Activated gamma-delta T cell treated with anti-CD3 and anti-CD28 coated beads, Interleukin-2, amount 50 U/mL, for 16 hours (primary cell): ENCODE measurements at regions not wholly inside any gene's neighbourhood (a gene's known extent, or its start where the extent isn't known, plus 50 kb on each side); places are given as distances from the start of the nearest gene placed in this dataset.

ENCODE experiments used
- DNase-seq: peaks from one replicate; pipeline ENCODE4 v3.0.0-alpha.2; 2020; ENCODE audit warnings: low read depth

GRCh38 chr7:67422601-67423000 lies 426.0 kb downstream of the TYW1 start:
- DNase-seq = no peak

GRCh38 chr7:67423065-67423464 lies 426.4 kb downstream of the TYW1 start:
- no peak for DNase-seq

GRCh38 chr7:67426654-67427053 lies 430.0 kb downstream of the TYW1 start:
- DNase-seq = no peak

- no peak for DNase-seq
These were observed 433.1 kb downstream of the TYW1 start for GRCh38 chr7:67429735-67430134.

GRCh38 chr7:67432536-67433234 lies 436.1 kb downstream of the TYW1 start:
- no peak for DNase-seq

- DNase-seq = no peak
These were observed 439.4 kb downstream of the TYW1 start for GRCh38 chr7:67435894-67436535.

GRCh38 chr7:67438198-67438882 lies 441.7 kb downstream of the TYW1 start:
- no peak for DNase-seq

GRCh38 chr7:67438913-67439505 lies 442.4 kb downstream of the TYW1 start:
- no peak for DNase-seq

GRCh38 chr7:67440321-67440720 lies 443.7 kb downstream of the TYW1 start:
- no peak for DNase-seq

- DNase-seq = no peak
These were observed 449.1 kb downstream of the TYW1 start for GRCh38 chr7:67445728-67446127.

GRCh38 chr7:67447297-67447696 lies 450.7 kb downstream of the TYW1 start:
- DNase-seq = no peak

- no peak for DNase-seq
These were observed 451.6 kb downstream of the TYW1 start for GRCh38 chr7:67448271-67448670.

- no peak for DNase-seq
These were observed 453.5 kb downstream of the TYW1 start for GRCh38 chr7:67450171-67450570.

- DNase-seq = no peak
These were observed 454.7 kb downstream of the TYW1 start for GRCh38 chr7:67451306-67451705.

- DNase-seq = no peak
These were observed 455.9 kb downstream of the TYW1 start for GRCh38 chr7:67452516-67453026.

GRCh38 chr7:67453580-67454380 lies 457.1 kb downstream of the TYW1 start:
- DNase-seq = no peak

GRCh38 chr7:67455508-67455907 lies 458.9 kb downstream of the TYW1 start:
- DNase-seq = no peak

- no peak for DNase-seq
These were observed 466.2 kb downstream of the TYW1 start for GRCh38 chr7:67462781-67463191.

- DNase-seq = no peak
These were observed 466.7 kb downstream of the TYW1 start for GRCh38 chr7:67463316-67463715.

- no peak for DNase-seq
These were observed 467.4 kb downstream of the TYW1 start for GRCh38 chr7:67463983-67464382.

GRCh38 chr7:67466109-67466508 lies 469.5 kb downstream of the TYW1 start:
- DNase-seq = no peak

- no peak for DNase-seq
These were observed 473.7 kb downstream of the TYW1 start for GRCh38 chr7:67470256-67470751.
